HG03175 (cell line): ENCODE measurements at regions not wholly inside any gene's neighbourhood (a gene's known extent, or its start where the extent isn't known, plus 50 kb on each side); places are given as distances from the start of the nearest gene placed in this dataset.

Experiments
- ATAC-seq: cut with Tn5 transposase; IDR thresholded peaks from one replicate; pipeline ENCODE4 v1.9.1; 2021; ENCODE audit warnings: mild to moderate bottlenecking, moderate library complexity; ENCODE audit not compliant: unreplicated experiment

DNA sequence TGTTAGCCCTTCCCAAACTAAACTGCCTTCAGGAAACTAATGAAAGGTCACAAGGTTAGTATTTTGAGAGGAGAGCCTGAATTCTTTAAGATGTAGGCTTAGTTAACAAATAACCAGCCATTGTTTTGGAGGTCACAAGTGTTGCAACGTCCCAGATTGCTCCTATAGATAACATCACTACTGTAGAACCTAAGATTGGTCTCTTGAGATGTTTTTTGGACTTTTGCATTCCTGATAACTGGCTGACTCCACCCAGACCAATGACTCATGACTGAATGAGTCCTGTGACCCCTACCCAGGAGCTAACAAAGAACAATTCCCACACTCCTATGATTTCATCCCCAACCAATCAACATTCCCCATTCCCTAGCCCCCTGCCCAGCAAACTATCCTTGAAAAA lies 178.8 kb downstream of the SCP2D1 start:
- no peak for ATAC-seq

DNA sequence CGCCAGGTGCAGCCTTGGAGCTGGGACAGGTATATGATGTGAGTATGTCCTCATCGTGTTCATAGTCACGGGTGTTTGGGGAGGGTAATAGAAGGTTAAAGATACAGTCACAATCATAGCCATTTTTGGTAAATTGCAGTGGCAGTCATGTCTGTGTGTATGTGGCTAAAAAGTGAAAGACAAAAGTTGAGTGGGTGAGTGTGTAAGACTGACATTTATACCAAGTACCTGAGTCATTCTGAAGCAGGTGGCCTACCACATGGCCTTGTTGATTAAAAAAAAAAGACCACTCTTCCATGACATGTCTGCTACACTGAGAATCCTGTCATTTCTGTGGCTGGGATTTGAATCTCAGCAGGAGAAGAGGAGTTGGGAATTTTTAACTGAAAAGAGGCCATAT lies 181.9 kb downstream of the SCP2D1 start:
- no peak for ATAC-seq

DNA sequence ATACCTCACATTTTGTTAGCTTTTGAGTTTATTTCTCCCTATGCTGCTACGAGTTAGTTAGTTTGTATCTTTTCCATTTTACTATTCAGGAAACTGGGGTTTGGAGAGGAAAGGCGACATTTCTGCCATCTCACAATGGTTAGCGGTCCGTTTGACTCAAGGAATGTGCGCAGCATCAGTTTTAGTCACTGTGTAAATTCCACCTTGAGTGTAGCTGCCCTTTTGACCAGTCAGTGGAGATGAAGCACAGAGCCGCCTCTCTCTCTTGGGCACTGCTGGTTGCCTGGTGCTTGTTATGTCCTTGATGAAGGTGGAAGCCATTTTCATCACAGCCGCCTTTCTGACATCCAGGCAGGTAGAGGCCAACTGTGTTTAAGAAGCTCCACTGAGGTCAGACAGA lies 185.5 kb downstream of the SCP2D1 start:
- no peak for ATAC-seq

DNA sequence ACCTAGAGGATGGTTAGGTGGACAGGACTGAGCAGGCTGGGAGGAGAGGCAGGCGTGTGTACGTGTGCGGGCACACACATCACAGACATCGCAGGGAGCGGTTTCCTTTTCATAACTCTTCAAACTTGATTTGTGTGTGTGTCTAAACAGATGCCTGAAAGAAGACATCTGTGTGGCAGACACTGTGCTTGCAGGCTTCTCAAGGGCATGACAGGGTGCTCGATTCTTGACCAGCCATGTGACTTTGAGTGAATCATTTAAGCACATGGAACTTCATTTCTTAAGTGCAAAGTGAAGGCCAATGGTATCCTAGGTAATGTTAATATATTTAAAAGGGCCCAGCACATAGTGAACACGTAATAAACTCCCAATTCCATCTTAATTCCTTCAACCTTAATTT lies 186.5 kb downstream of the SCP2D1 start:
- no peak for ATAC-seq

DNA sequence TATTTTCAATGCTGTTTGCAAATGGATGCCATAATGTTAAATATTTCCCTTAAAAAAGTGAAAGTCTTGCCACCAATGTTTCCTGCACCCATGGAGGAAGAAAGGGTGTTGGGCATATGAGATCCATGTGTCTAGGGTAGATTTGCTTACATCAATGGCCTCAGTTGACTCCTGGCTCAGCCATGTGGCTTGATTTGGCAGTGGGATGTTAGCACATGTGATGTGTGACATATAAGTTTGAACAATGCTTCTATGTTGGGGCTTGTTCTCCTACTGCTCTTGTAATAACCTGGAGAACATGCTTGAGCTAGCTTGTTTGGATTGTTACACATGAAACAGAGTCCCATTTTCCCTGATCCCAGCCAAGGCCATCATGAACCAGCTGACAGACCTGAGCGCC lies 187.6 kb downstream of the SCP2D1 start:
- no peak for ATAC-seq

DNA sequence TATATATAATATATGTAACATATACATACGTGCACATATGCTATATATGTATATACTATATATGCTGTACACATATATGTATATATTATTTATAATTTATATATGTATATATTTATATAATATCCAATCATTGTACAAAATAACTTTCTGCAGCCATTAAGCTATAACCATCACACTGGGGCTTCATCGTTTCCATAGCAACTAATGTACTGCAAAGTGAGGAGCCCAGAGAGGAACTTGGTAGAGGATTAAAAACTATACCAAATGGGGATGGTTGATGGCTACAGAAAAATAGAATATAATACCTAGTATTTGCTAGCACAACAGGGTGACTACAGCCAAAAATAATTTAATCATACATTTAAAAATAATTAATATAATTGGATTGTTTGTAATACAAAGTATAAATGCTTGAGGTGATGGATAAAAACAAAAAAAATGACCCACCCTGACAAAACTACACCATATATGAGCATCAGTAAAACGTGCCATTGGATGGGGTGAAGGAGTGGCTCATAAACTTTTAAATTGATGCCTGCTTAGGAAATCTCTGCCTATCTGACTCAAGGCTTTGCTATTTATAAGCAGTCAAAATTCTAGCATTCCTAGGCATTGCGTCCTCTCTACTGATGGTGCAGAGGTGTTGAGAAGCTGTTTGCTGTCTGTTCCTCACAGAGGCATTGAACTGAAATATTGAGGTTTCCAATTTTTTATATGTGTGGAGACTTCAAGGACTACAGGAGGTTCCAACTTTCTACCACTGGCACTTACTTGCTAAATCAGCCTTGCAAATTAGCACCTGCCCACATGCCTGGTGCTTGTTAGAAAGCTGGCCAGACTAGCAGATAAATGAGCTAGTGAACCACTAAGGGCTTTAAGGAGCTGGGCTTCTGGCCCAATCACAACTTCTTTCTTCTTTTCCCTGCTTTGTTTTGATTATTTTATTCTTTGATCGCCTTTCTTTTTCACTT lies 190.1 kb downstream of the SCP2D1 start:
- ATAC-seq, result no peak

DNA sequence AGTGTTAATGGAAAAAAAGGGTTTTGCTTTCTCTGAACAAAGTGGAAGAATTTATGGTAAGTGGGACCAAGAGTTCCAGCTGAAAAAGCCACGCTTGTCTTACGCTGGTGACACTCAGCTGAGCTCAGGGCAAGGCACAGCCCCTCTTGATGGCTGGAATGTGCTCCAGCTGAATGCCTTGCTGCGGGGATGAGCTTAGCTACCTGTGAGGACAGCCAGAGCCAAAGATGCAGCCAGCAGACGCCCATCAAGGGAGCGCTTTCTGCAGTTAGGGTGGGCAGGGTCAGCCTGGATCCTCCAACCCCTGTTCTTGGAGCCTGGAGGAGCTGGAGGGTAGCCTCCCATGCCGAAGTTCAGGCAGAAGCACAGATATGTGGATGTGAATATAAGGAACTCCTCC lies 191.4 kb downstream of the SCP2D1 start:
- ATAC-seq, result no peak

DNA sequence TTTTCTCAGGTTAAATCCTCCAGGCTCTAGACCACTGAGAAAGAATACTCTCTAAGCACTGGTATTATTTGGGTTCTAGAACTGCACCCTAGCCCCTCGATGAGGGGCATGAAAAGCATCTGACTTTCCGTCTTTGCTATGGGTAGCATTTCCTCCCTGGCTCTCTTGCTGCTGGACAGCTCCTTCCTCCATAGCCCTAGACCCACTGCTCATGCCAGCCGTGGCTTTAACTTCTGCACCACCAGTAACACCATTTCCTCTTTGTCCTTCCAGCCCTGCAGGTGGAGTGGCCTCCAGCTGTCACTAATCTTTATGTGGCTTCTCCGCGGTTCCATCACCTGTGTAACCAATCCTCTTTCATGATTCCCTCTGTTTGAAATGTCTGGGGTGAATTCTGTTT lies 194.9 kb downstream of the SCP2D1 start:
- ATAC-seq, result no peak

DNA sequence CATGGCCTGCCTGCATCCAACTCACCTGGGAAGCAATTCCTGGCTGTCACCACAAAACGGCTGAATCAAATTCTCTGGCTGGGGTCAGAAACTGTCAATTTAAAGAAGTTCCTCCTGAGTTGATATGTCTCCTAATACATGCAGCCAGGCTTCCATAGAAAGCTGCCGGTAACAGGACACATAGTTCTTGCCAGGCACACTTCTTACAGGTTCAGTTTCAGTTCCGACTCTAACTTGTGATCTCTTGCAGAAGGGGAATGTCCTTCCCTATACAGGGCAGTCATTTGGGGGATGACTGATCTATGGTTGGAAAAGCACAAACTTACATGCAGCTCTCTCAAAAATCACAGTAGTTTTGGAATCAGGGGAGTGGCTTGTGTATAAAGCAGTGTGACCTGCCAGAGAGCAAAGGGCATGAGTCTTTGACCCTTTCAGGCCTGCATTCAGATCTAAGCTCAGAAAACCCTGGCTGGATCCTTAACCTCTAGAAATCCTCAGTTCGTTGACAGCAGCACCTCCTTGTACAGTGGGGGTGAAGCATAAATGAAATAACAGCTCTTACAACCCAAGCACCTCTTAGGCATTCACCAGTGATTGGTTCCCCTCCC lies 195.6 kb downstream of the SCP2D1 start:
- no peak for ATAC-seq

GRCh38 chr20:19012676-19013075 lies 199.1 kb downstream of the SCP2D1 start:
- ATAC-seq, result no peak

DNA sequence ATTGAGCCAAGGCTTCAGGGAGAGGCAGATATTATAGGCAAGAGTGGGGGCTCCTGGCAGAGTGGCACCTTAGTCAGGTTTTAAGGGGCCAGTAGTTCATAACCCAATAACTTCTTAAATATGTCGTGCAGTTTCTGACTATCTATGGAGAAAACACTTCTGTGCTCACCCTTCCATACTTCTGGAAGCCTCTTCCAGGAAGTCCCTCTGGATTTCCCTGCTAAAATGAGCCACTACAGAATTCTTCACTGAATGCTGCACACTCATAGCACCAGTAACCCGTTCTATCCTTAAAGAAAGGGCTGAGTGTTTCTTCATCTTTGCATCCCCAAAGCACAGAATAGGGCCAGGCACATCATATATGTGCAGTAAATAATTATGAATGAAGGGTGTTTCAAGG lies 198.5 kb upstream of the SLC24A3 start:
- ATAC-seq, result no peak

DNA sequence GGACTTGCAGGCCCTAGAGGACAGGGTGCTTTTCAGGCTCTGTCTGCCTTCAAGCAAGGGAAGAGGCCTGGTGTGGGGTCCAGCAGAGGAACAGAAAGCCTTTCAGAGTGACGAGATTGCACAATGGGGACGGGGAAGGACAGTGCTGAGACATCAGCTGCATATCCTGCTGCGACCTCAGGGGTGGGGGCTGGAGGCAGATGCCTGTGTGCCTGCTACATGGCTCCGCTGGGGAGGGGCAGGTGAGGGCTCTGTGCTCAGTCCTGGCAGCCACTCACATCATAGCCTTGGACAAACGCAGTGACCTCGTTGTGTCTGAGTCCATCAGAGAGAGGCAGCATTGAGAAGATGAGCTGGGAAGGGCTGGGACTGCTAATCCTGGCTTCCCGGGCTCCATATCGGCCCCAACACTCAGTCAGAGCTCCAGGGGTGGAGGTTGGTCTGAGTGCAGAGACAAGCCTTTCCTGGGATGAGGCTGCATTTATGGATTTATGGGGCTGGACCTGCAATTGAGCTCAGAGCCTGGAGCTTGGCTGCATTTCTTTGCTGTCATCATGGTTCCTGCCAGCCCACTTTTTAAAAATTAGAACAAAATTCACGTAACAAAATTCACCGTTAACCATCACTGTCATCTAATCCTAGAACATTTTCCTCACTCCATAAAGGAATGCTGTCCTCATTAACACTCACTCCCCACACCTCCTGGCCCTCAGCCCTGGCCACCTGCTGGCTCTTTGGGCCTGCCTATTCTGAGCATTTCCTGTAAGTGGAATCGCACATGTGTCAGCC lies 196.9 kb upstream of the SLC24A3 start:
- no peak for ATAC-seq

DNA sequence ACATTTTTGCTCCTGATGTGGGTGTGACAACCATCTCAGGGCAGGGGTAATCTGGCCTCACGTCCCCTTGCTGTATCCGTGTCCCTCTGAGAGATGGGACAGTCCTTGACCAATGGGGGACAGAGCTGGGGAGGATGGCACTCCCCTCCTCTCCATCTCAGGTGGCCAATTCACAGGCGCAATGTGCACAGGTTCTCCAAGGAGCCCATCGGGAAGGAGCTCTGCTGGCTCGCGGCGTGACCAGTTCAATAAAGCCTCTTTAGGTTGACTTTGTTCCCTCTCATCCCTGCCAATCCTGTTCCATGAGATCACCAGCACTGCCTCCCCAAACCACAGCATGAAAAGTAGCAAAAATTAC lies 196.3 kb upstream of the SLC24A3 start:
- ATAC-seq, result no peak

GRCh38 chr20:19017104-19017690 lies 195.2 kb upstream of the SLC24A3 start:
- ATAC-seq, result no peak

DNA sequence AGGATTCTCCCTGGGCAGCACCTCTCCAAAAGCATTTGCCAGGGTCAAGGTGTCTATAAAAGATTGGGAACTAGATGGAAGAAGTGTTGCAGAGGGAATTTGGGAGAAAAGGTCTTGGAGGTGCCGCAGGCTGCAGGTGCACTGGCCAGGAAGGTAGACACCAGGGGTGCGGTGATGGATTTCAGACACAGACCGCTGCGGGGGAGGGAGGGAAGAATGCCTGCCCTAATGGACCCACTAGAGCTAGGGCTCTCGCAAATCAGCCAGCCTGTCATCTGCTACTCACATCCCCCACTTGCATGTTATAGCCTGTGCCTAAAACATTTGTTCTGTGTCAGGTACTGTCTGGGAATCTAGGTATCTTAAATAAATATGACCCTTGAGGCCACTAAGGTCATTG lies 193.6 kb upstream of the SLC24A3 start:
- no peak for ATAC-seq

DNA sequence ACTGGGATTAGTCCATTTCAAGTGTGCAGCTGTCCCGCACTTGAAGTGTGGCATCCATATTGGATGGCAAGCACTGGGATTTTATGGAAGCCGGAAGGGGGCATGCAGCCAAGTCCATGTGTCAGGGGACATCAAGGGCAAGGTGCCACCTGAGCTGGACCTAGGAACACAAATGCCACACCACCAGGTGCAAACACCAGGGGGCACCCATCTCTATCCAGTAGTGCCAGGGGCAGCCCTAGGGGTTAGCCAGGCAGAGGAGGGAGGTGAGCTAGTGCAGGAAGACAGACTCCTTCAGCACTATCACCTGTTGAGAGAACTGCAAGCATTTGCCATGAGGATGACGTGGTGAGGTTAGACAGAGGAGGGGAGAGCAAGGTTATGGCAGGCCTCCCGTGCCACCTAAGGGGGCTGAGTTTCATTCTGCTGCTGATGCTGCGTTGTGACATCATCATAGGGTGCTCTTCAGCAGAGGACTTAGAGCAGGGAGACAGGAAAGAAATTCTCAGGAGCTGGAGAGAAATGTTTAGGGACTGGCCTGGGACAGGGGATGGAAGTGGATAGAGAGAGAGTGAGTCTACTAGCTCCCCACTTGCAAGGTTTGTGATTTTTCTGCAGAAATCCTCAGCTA lies 192.6 kb upstream of the SLC24A3 start:
- ATAC-seq, result no peak

DNA sequence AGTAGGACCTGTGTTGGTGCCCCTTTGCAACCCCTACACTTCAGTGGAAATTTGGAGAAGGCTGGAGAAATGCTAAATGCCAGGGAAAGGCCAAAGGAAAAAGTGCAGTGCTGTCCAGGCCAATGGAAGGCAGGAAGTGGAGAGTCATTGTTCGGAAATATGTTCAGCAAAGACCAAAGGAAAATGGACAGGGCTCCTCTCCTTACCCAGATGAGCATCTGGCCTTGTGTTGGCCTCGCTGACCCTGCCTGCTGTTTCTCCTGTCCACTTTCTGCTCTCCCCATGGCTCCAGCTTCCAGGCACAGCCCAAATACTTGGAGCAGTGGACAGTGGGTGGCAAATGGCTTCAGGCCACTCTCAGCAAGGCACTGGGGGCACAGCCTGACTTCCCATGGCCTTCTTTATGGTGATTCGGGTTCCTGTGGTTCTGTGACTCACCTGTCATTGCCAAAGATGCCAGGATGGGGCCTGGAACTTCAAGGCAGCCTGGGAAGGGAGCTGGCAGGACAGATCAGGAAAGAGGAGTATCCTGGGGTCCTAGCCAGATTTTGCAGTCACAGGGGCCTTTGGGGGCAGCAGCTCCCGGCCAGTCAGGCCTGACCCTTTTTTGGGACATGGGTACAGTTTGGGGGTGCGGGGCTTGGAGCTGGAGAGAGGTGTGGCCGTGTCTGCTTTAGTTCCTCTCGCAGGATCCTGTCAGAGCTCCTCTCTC lies 190.9 kb upstream of the SLC24A3 start:
- no peak for ATAC-seq

- no peak for ATAC-seq
Observed at GRCh38 chr20:19022118-19022575, 190.3 kb upstream of the SLC24A3 start.

DNA sequence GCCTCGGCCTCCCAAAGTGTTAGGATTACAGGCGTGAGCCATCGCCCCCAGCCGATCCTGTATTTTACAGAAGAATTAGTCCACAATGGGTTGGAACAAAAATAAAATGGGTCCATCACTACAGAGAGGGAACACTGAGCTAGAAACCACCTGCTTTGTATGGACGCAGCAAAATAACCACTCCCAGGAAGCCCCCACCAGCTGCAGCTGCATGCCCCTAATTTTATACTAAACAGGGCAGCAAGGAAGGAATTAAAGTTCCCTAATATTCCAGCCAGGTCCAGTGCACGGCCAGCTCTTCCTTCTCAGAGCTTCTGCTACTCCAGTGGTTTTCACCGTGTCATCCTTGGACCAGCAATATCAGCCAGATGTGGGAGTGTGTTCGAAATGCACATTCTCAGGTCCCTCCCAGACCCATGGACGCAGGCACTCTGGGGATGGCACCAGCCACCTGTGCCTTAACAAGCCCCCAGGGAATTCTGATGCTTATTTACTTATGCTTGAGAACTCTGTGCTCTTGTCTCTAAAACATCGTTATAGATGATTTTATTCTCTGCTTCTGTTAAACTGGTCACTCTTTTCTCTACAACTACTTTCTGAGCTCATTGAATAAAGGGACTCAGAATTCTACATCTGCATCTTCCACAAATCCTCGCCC lies 189.5 kb upstream of the SLC24A3 start:
- ATAC-seq, result no peak
